BLaER1 treated with 17β-estradiol and CSF1 and Interleukin-3, amounts not matched to agents 10 nM and 100 nM (cell line): ENCODE measurements at regions not wholly inside any gene's neighbourhood (a gene's known extent, or its start where the extent isn't known, plus 50 kb on each side); places are given as distances from the start of the nearest gene placed in this dataset.
A peak's percentile ranks its signal among the peaks of the same experiment; 100 is the strongest.
"Not testable (repeated sequence)": the region's sequence is repeated elsewhere in the genome, so short reads cannot be mapped to it uniquely, and the experiment has no call there.

Source experiments
- H3K27ac ChIP-seq, 11 experiments: shearing (Covaris generic); formaldehyde crosslinking; 2 replicates each; pipeline ENCODE4 v1.8.1; 2022
- H3K27me3 ChIP-seq, 11 experiments: shearing (Covaris generic); formaldehyde crosslinking; 2 replicates each; pipeline ENCODE4 v1.8.1; 2022
- H3K36me3 ChIP-seq, 11 experiments: shearing (Covaris generic); formaldehyde crosslinking; 2 replicates each; pipeline ENCODE4 v1.8.1; 2022
- H3K4me1 ChIP-seq, 10 experiments: shearing (Covaris generic); formaldehyde crosslinking; 2 replicates each; pipeline ENCODE4 v1.8.1; 2022
- H3K4me2 ChIP-seq, 11 experiments: shearing (Covaris generic); formaldehyde crosslinking; 2 replicates each; pipeline ENCODE4 v1.8.1; 2022
- H3K4me3 ChIP-seq, 10 experiments: shearing (Covaris generic); formaldehyde crosslinking; 2 replicates each; pipeline ENCODE4 v1.8.1; 2022
- H3K9ac ChIP-seq, 11 experiments: shearing (Covaris generic); formaldehyde crosslinking; 2 replicates each; pipeline ENCODE4 v1.8.1; 2022
- H3K9me3 ChIP-seq, 11 experiments: shearing (Covaris generic); formaldehyde crosslinking; replicated peaks in 1 of 11; 2 replicates each; pipeline ENCODE4 v1.8.1; 2022
- H4K20me1 ChIP-seq, 11 experiments: shearing (Covaris generic); formaldehyde crosslinking; 2 replicates each; pipeline ENCODE4 v1.8.1; 2022
- Cebpa-rat ChIP-seq, 11 experiments: shearing (Covaris generic); IDR thresholded peaks; 2 replicates each; pipeline ENCODE4 v1.8.1; 2022

GRCh38 chr4:174388461-174389145, 104.9 kb downstream of the CEP44 start:
- Histone ChIP-seq H3K4me2 (peak overlapping the region in 9 of 11 experiments; percentile 51 to 72 (median 61); a peak in 18 of 22 replicates), H4K20me1 (no peaks in the 10 kb centered on the region)
- TF ChIP-seq Cebpa-rat (IDR thresholded peaks at IDR 0.05): no peak

GRCh38 chr4:174387721-174388120, 104.0 kb downstream of the CEP44 start:
- Histone ChIP-seq H3K4me3 (no peak overlapping the region), H3K4me1 (peaks cover 13 to 33% (median 25%) of the 10 kb centered on the region in 10 experiments), H3K4me2 (no peak overlapping the region), H3K27ac (no peak overlapping the region), H3K27me3 (no peaks in the 10 kb centered on the region), H3K9me3 (peaks cover 0 to 9% (median 0%) of the 10 kb centered on the region in 11 experiments; a peak in 4 of 22 replicates), H3K36me3 (no peaks in the 10 kb centered on the region), H3K9ac (no peak overlapping the region), H4K20me1 (no peaks in the 10 kb centered on the region)
- no peak; a peak in 1 of 22 replicates for TF ChIP-seq Cebpa-rat (IDR thresholded peaks at IDR 0.05)

More at GRCh38 chr4:174388461-174389145, 104.9 kb downstream of the CEP44 start:
- Histone ChIP-seq H3K4me1 (peaks cover 13 to 33% (median 25%) of the 10 kb centered on the region in 10 experiments), H3K27ac (peak overlapping the region in 2 of 11 experiments; percentile 27 to 29; a peak in 2 of 22 replicates), H3K4me3 (no peak overlapping the region), H3K9ac (no peak overlapping the region), H3K36me3 (no peaks in the 10 kb centered on the region), H3K27me3 (no peaks in the 10 kb centered on the region), H3K9me3 (peaks cover 0 to 9% (median 0%) of the 10 kb centered on the region in 11 experiments; a peak in 4 of 22 replicates)

DNA sequence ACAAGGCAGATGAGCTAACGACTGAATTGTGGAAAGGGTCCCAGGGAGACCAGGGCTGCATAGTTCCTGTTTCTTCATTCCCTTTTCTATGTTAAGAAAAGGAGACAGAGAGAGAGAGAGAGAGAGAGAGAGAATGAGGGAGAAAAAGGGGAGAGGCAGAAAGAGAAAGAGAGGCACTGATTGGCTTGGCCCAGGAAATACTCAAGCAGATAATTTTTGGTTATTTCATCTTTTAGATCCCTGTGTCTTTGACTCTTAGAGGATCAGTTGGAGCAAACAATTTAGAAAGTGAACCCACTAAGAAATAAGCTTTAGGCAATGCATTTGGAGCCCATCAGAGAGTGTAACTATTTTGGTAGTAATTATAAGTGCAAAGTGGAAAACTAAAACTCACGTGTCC, 103.4 kb downstream of the CEP44 start:
- Histone ChIP-seq H3K4me2 (peak overlapping the region in 8 of 11 experiments; percentile 2 to 50 (median 32); a peak in 12 of 22 replicates), H3K4me1 (peaks cover 13 to 33% (median 25%) of the 10 kb centered on the region in 10 experiments), H3K27ac (no peak overlapping the region), H3K4me3 (no peak overlapping the region), H3K36me3 (no peaks in the 10 kb centered on the region), H3K9ac (no peak overlapping the region), H4K20me1 (no peaks in the 10 kb centered on the region), H3K27me3 (no peaks in the 10 kb centered on the region), H3K9me3 (peaks cover 0 to 9% (median 0%) of the 10 kb centered on the region in 11 experiments; a peak in 4 of 22 replicates)
- TF ChIP-seq Cebpa-rat (IDR thresholded peaks at IDR 0.05): no peak

DNA sequence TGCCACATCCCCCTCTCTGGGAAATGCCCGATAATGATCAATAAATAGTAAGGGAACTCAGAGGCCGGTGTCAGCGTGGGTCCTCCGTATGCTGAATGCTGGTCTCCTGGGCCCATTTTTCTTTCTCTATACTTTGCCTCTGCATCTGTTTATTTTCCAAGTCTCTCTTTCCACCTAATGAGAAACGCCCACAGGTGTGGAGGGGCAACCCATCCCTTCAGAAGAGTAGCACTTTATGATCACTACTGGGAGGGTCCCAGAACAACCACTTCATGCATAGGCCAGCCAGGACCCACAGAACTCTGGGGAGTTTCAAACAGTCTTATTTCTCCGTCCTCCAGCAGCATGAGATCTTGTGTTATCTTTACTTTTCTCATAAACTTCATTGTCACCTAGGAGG, 100.1 kb downstream of the CEP44 start:
- Histone ChIP-seq H3K4me1 (peaks cover 4 to 20% (median 13%) of the 10 kb centered on the region in 10 experiments; a peak in 17 of 20 replicates), H3K36me3 (no peaks in the 10 kb centered on the region), H3K27ac (no peak overlapping the region), H3K9me3 (peaks cover 0 to 9% (median 0%) of the 10 kb centered on the region in 11 experiments; a peak in 4 of 22 replicates), H3K9ac (no peak overlapping the region), H4K20me1 (no peaks in the 10 kb centered on the region), H3K4me2 (no peak overlapping the region), H3K27me3 (no peaks in the 10 kb centered on the region), H3K4me3 (no peak overlapping the region)
- TF ChIP-seq Cebpa-rat (IDR thresholded peaks at IDR 0.05): no peak

DNA sequence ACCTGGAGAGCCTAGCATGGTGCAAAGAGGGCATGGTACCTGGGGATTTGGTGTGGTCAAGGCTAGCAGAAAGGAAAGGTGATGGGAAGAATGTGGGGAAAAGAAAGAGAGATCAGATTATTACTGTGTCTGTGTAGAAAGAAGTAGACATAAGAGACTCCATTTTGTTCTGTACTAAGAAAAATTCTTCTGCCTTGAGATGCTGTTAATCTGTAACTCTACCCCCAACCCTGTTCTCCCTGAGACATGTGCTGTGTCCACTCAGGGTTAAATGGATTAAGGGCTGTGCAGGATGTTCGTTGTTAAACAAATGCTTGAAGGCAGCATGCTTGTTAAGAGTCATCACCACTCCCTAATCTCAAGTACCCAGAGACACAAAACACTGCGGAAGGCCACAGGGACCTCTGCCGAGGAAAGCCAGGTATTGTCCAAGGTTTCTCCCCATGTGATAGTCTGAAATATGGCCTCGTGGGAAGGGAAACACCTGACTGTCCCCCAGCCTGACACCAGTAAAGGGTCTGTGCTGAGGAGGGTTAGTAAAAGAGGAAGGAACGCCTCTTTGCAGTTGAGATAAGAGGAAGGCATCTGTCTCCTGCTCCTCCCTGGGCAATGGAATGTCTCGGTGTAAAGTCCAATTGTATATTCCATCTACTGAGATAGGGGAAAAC, 99.4 kb downstream of the CEP44 start:
- H4K20me1 ChIP-seq, H3K4me2 ChIP-seq, H3K9me3 ChIP-seq, H3K4me3 ChIP-seq, H3K9ac ChIP-seq, H3K27ac ChIP-seq, H3K36me3 ChIP-seq, H3K27me3 ChIP-seq: not testable (repeated sequence)
- H3K4me1 ChIP-seq: peaks cover under 1 to 14% (median 8%) of the 10 kb centered on the region in 10 experiments; a peak in 14 of 20 replicates
